CD4-positive, alpha-beta T cell treated with Interleukin-15 for 4 hours (primary cell): ENCODE measurements at regions not wholly inside any gene's neighbourhood (a gene's known extent, or its start where the extent isn't known, plus 50 kb on each side); places are given as distances from the start of the nearest gene placed in this dataset.
"Not testable (repeated sequence)": the region's sequence is repeated elsewhere in the genome, so short reads cannot be mapped to it uniquely, and the experiment has no call there.

Experiments used
- DNase-seq: peaks from one replicate; pipeline ENCODE4 v3.0.0-alpha.2; 2020; ENCODE audit warnings: low spot score

DNA sequence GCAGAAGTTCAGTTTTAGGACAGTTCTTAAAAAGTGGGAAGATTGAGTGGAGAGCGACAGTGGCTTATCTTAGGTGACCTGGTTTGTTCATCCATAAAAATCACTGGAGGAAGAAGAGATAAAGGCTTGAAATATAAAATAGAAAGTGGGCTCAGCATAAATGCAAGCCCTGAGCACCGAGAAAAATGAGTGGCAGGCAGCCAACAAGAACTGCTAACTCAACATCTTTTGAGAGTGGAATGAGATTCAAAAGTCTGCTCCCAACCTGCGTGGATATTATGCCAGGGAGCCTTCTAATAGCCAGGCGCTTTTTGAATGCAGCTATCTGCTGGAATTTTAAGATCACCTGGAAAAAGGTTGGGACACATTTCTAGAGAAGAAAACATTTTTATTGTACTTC, 666.5 kb downstream of the FLRT2 start:
- no peak for DNase-seq

- no peak for DNase-seq
Observed at GRCh38 chr14:86193756-86194155, 663.8 kb downstream of the FLRT2 start.

DNA sequence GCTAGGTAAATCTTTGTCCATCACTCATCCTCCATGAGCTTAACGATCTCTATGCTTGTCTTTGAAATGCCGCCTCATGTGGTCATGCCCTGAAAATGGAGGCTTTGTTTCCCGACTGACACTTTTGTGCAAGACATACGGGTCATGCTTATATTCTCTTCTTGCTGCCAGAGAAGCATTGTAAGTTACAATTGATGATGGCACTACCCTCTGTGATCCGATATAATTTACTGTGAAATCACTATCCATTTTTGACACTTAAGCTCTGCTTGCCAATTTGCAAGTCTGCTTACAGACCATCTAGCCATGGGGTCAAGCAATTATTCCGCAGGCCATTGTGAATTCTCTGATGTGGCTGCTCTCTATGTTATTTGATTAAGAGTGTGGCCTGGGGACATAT, 650.0 kb downstream of the FLRT2 start:
- DNase-seq = no peak

GRCh38 chr14:86168371-86168770, 638.4 kb downstream of the FLRT2 start:
- DNase-seq = no peak

- DNase-seq = no peak
Observed at GRCh38 chr14:86166541-86166940, 636.6 kb downstream of the FLRT2 start.

DNA sequence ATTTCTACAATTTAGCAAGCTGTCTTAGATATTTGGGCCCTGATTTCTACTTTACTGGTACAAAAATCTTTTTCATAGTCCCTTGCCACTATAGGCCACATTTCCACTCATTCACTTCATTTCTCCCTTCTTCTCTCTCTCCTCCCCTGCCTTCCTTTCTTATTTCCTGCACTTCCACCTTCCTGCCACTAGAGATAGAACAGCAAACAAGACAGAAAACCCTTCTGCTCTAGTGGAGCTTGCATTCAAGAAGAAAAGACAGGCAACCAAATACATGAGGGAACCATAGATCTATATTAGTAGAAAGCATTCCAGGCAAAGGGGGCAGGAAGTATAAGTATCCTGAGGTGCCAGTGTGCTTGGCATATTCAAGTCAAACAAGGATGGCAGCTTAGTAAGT, 623.5 kb downstream of the FLRT2 start:
- DNase-seq = no peak

DNA sequence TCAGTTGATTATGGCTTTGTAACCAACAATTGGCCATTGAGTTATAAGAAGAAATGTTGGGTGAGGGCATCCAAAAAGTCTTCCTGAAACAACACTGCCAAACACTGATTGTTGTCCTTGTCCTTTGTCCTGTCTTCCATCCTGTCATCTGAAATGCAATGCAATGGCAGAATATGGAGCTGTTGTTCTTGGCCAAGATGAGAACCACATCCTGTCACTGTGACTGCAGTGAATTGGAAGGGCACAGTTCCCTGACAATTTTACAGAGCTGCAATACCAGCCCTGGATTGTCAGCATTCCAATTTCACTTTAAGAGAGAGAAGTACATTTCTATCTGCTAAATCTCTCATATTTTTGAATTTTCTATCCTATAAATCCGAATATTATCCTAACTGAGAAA, 613.3 kb downstream of the FLRT2 start:
- no peak for DNase-seq

DNA sequence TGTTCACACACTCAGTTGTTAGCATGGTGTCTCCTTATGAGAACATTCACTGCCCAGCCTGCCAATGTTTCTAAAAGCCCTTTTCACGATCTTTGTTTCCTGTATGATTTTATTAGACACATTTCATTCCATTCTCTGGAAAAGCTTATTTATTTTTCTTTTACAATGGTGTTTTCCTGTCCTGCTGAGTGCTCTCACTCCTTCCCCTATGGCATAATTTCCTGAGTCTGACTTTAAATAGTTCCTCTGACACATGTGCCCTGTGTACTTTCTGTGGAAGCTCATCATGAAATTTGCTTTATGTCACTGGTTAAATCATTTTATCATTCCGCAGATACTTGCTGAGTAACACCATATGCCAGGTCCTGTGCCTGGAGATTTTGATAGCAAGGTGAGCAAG, 612.0 kb downstream of the FLRT2 start:
- DNase-seq = no peak

- no peak for DNase-seq
Observed at GRCh38 chr14:86129426-86129825, 599.5 kb downstream of the FLRT2 start.

GRCh38 chr14:86124328-86124727, 594.4 kb downstream of the FLRT2 start:
- no peak for DNase-seq

GRCh38 chr14:86115972-86116371, 586.0 kb downstream of the FLRT2 start:
- no peak for DNase-seq

GRCh38 chr14:86110871-86111270, 580.9 kb downstream of the FLRT2 start:
- not testable (repeated sequence) for DNase-seq

GRCh38 chr14:86104691-86105265, 574.8 kb downstream of the FLRT2 start:
- DNase-seq = no peak

- DNase-seq = no peak
Observed at GRCh38 chr14:86094512-86094911, 564.6 kb downstream of the FLRT2 start.

DNA sequence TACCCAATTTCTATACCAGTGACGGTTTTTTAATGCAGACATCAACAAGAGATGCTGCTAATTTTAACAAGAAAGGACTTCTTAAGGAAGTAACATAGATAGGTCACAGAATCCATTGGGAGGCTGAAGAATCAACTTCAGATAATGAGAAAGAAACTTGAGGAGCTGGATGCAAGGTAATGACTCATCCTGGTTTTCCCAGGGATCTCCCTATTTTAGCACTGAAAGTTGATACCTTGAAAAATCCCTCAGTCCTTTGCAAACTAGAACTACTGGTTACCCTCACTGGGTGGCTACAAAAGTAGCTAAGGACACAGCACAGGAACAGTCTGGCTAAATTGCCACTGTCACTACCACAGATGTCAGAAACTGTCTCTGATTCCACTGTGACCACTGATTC, 561.9 kb downstream of the FLRT2 start:
- DNase-seq = no peak

- no peak for DNase-seq
Observed at GRCh38 chr14:86088156-86088555, 558.2 kb downstream of the FLRT2 start.

GRCh38 chr14:86087377-86087776, 557.4 kb downstream of the FLRT2 start:
- DNase-seq = no peak

- DNase-seq = no peak
Observed at GRCh38 chr14:86086962-86087361, 557.0 kb downstream of the FLRT2 start.

GRCh38 chr14:86084097-86084496, 554.2 kb downstream of the FLRT2 start:
- DNase-seq = no peak

GRCh38 chr14:86083616-86084015, 553.7 kb downstream of the FLRT2 start:
- no peak for DNase-seq

DNA sequence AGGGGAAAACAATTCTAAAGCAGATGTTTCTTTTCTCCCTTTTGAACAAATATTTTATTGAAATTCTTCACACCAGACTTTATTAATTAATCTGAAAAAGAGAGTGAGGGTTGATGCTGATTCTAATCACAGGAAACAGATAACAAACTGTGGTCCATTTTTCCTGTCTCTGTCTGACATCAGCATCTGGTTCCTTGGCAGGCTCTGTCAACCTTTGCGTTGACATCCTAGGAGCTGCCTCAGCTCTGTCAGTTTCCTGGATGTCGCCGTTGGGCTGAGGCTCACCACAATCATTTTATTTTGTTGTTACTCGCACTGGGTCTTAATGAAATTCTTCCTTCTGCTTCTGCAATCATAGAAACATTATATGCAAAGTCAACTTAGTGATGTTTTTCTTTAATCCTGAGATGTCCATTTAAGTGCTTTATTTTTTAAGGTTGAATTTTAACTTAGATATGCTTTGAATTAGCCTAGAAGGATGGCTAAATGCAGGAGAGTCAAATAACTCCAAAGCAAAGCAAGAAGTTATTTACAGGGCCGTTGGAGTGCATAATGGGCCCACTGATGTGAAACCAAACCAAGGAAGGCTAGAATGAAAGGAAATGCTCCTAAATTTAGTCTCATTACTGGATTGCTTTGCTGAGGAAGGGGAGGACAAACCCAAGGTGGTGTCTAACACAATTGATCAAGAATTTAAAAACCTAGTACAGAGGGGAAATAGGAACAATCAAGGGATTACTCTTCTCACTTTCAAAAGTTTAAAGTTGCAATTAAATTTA, 542.4 kb downstream of the FLRT2 start:
- DNase-seq = no peak

DNA sequence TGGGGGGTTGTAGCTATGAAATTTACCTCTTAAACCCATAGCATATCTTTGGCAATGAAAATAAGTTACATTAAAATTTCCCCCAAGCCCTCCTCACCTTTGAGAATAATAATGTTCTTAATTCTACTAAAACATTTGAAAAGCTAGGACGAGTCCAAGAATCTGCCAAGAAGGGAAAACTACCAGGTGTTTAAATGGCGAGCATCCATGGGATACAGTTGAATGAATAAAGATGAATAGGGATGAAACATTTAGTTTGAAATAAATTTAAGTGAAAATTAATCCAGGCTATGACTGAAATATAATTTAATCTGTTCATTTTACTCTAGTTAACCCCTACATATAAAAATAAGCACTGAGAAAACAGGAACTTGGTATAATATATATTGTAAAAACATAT, 536.7 kb downstream of the FLRT2 start:
- no peak for DNase-seq

GRCh38 chr14:86065407-86065806, 535.5 kb downstream of the FLRT2 start:
- no peak for DNase-seq

- DNase-seq = not testable (repeated sequence)
Observed at GRCh38 chr14:86064595-86064994, 534.7 kb downstream of the FLRT2 start.
